Fibroblast of mammary gland (primary cell): ENCODE measurements at regions not wholly inside any gene's neighbourhood (a gene's known extent, or its start where the extent isn't known, plus 50 kb on each side); places are given as distances from the start of the nearest gene placed in this dataset.
"Not testable (repeated sequence)": the region's sequence is repeated elsewhere in the genome, so short reads cannot be mapped to it uniquely, and the experiment has no call there.

Experiments used
- DNase-seq: peaks from one replicate; pipeline ENCODE4 v3.0.0-alpha.2; 2010; ENCODE audit warnings: low read depth
- H3K4me3 ChIP-seq: 2 replicates; pipeline ENCODE4 v1.5.1; 2011; ENCODE audit warnings: low read depth, mild to moderate bottlenecking, low read length, moderate library complexity; ENCODE audit not compliant: control insufficient read depth
- TF ChIP-seq, protein P1 (sequence below): conservative IDR thresholded peaks from 2 replicates; pipeline ENCODE4 v1.5.1; 2011; ENCODE audit warnings: low read depth, low read length, inconsistent platforms; ENCODE audit not compliant: control insufficient read depth, insufficient read depth

DNA sequence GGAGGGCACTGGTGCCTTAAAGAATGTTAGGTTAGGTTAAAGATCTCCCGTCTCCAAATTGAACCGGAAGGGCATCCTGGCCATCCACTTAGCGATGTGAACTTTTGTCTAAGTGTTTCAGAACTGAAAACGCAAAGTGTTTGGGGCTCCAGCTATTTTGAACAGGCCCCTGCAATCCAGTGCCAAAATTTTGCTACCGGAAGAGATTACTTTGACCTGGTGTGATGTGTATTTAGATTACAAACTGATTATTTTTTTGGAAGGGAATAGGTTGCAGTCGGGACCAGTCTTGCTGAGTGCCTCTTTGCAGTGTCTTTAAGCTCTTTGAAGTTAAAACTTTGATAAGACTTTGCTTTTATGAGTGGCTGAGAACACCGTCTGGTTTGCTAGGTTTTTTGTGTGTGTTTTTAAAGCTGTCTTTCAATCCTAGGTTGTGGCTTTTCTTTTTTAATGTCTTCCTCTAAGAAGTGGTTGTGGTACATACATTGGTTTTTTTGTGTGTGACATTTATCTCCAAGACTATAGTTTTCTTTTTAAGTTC lies 179.6 kb downstream of the OR4M2 start:
- TF ChIP-seq, protein P1, sequence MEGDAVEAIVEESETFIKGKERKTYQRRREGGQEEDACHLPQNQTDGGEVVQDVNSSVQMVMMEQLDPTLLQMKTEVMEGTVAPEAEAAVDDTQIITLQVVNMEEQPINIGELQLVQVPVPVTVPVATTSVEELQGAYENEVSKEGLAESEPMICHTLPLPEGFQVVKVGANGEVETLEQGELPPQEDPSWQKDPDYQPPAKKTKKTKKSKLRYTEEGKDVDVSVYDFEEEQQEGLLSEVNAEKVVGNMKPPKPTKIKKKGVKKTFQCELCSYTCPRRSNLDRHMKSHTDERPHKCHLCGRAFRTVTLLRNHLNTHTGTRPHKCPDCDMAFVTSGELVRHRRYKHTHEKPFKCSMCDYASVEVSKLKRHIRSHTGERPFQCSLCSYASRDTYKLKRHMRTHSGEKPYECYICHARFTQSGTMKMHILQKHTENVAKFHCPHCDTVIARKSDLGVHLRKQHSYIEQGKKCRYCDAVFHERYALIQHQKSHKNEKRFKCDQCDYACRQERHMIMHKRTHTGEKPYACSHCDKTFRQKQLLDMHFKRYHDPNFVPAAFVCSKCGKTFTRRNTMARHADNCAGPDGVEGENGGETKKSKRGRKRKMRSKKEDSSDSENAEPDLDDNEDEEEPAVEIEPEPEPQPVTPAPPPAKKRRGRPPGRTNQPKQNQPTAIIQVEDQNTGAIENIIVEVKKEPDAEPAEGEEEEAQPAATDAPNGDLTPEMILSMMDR: no peak
- H3K4me3 ChIP-seq: no peak overlapping the region
- no peak for DNase-seq

DNA sequence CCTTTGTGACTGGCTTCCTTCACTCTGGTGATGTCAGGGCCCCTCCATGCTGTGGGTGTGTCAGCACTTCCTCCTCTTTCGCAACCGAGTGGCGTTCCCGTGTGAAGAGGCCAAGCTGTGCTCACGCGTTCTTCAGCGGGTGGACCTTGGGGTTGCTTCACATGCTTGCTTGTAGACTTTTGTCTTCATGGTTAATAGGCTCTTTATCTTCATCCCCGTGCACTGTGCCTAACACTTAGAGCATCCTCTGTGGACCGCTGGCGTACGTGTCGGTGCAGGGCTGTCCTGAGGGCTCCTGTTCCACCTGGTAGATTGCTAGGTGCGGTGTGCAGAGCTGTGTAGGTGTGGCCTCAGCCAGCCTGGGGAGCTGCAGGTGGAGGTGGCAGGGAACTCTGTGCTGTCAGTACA lies 182.3 kb downstream of the OR4M2 start:
- no peak overlapping the region for H3K4me3 ChIP-seq
- DNase-seq: peak; percentile 13
- TF ChIP-seq, protein P1: no peak

DNA sequence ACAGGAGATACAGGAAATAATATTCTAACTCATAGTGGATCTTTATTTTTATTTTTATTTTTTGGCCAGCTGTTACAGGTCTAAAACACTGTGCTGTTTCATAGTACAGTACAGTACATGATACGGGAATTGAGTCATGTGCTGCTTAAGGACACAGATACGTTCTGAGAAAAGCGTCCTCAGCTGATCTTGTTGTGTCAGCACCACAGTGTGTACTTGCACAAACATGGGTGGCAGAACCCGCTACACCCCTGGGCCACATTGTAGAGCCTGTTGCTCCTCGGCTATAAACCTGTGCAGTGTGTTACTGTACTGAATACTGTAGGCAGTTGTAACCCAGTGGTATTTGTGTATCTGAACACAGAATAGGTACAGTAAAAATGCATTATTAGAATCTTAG lies 183.4 kb downstream of the OR4M2 start:
- H3K4me3 ChIP-seq: no peak overlapping the region
- DNase-seq: no peak
- TF ChIP-seq, protein P1: no peak

DNA sequence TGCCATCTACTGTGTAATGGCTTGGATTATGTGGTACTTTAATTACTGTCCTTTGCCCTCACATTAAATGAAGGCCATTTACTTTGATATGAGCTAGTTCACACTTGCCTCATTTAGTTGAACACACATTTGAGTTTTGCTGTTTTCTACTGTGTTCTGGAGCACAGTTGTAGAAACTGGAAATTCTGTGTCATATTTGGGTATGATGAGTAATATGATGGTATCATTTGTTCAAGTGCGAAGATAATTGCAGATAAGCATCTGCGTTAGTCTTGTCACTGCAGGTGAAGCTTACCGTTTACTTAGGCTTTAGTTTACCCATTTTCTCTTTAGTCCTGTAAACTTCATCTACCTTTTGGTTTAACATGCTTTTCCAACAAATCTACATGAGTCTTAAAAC lies 183.9 kb downstream of the OR4M2 start:
- not testable (repeated sequence) for H3K4me3 ChIP-seq

DNA sequence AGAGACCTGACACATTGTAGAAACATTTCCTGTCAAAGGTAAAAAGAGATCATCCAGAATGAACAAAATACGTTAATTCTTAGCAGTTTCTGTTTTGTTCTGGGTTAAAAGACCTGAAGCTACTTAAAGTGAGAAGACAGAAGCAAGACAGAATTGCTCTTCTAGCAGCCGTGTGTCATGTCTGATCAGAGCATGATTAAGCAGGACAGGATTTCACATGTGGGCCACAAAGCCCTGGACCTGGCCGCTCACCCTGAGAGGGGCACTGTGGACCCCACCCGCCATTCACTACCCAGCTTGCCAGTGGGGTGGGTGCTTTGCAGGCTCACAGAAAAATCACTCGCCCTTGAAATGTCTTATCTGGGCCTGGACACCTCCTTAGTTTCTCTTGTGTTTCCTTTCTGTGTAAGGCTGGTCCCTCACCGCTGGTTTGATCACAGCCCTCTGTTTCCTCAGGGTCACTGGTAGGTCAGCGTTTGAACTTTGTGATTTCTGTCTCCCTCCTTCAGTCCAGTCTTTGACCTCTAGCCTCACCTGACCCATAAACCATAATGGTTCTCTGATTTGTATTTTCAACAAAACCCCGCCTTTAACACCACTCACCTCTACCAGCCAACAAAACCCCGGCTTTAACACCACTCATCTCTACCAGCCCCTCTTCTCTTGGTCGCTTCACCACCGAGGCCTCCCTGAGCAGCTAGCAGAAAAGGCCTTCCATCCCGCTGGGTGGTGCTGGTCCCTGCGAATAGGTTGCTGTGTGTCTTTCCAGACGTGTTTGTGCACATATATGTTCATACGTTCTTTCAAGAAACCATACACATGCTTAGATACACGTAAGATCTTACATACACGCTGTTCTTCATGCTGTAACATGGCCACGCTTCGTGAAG lies 185.0 kb downstream of the OR4M2 start:
- DNase-seq: no peak
- TF ChIP-seq, protein P1: no peak
- no peak overlapping the region for H3K4me3 ChIP-seq

More for the DNA sequence above, 183.9 kb downstream of the OR4M2 start:
- DNase-seq: not testable (repeated sequence)

DNA sequence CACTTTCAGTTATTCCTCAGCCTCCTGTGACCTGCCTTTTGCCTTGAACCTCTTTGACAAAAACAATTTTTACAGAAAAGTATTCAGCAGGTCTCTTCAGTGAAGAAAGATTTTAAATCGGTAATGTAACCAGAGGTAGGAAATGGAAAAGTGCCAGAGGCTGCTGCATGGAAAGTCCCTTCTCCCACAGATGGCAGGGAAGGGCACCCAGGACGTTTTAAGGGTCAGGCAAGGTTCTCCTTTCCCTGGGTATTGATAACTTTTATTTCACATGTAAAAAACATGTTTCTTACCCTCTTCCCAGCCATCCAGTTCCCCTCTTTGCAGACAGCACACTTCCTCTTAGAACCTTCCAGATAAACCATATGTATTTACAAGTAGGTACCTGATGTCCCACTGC lies 185.6 kb downstream of the OR4M2 start:
- H3K4me3 ChIP-seq: no peak overlapping the region
- no peak for DNase-seq
- TF ChIP-seq, protein P1: no peak

DNA sequence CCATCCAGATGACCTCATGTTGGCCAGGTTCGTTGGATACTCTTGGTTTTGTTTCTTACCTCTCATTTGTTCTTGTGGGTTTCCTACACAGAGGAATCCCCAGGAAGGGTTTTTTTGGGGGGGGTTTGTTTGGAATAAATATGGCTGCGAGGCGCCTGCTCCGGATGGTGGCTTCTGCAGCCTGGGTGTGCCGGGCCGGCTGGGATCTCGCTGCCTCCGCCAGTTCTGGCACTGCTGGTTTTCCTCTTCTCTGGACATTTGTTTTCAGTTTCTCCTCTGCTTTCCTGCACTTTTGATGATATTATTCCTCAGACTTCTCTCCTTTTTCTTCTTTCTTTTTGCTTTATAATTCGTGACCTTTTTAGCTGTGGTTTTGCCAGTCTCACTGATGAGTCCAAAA lies 187.4 kb downstream of the OR4M2 start:
- TF ChIP-seq, protein P1: no peak
- H3K4me3 ChIP-seq: no peak overlapping the region
- no peak for DNase-seq

DNA sequence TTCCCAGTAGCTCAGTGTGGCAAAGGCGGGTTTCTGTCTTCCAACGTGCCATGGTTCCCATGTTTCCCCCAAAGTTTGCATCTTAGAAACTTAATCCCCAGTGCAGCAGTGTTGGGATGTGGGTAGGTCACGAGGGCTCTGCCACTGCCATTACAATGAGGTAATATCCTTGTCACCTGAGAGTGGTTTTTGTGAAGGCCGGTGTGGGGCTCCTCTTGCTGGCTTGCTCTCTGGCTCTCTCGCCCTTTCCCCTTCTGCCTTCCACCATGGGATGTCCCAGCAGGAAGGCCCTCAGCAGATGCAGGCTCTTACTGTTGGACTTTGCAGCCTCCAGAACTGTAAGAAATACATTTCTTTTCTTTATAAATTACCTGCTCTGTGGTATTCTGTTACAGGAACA lies 187.9 kb downstream of the OR4M2 start:
- not testable (repeated sequence) for H3K4me3 ChIP-seq, DNase-seq

DNA sequence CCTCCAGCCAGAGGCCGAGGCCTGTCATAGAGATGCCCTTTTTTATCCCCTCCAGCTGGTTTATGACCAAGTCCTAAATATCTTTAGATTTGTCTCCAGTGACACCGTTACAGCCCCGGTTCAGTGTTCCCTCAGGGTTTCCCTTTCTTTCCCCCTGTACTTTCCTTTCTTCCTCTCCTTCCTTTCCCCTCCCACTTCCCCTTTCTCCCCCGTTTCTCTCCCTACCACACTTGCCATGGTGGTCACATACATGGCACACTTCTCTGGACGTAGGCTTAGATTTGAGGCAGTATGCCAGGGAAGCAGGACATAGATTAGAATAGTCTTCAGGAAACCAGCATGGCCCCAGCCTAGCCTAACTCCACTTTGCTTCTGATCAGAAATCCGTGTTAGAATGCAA lies 188.3 kb downstream of the OR4M2 start:
- H3K4me3 ChIP-seq, DNase-seq: not testable (repeated sequence)

DNA sequence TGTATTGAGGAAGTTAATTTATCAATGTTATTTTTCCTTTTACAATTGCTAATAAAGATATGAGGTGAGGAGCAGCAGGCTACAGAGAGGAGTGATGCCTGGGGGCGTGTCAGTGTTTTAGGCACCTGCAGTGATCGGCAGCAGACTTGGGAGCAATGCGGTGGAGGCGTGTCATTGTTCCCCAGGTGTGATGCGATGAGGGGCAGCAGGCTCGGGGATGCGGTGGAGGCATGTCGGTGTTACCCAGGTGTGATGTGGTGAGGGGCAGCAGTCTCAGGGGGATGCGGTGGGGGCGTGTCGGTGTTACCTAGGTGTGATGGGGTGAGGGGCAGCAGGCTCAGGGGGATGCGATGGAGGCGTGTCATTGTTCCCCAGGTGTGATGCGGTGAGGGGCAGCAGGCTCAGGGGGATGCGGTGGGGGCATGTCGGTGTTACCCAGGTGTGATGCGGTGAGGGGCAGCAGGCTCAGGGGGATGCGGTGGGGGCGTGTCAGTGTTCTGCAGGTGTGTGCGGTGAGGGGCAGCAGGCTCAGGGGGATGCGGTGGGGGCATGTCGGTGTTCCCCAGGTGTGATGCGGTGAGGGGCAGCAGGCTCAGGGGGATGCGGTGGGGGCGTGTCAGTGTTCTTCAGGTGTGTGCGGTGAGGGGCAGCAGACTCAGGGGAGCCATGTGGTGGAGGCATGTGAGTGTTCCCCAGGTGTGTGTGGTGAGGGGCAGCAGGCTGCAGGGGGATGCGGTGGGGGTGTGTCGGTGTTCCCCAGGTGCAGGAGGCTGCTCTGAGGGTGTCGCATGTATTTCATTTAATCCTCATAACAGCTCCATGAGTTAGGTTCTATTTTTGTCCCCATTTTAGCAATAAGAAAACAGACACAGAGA lies 186.2 kb upstream of the GOLGA6L22 start:
- not testable (repeated sequence) for H3K4me3 ChIP-seq, DNase-seq
